Upper lobe of left lung (tissue), 6 donors: ENCODE measurements at regions not wholly inside any gene's neighbourhood (a gene's known extent, or its start where the extent isn't known, plus 50 kb on each side); places are given as distances from the start of the nearest gene placed in this dataset.

Experiments
- ATAC-seq, 2 donors: fragments of 200-7000 bp; cut with Tn5 transposase; one replicate each; pipeline ENCODE4 v1.9.1; 2022; ENCODE audit warnings: mild to moderate bottlenecking in 2 of 2, moderate library complexity in 2 of 2; ENCODE audit not compliant: low FRiP score in 2 of 2
- DNase-seq, 2 donors: peaks; one replicate each; pipeline ENCODE4 v3.0.0-alpha.2; 2019 to 2020
- H3K27ac ChIP-seq, 4 donors: fragments of 200-600 bp; sonication (generic); one replicate each; pipeline ENCODE4 v1.5.1; 2016 to 2019
- H3K27me3 ChIP-seq, 4 donors: fragments of 200-600 bp; sonication (generic); one replicate each; pipeline ENCODE4 v1.5.1; 2017 to 2019
- H3K36me3 ChIP-seq, 4 donors: fragments of 200-600 bp; sonication (generic); one replicate each; pipeline ENCODE4 v1.5.1; 2016 to 2019
- H3K4me1 ChIP-seq, 4 donors: fragments of 200-600 bp; sonication (generic); one replicate each; pipeline ENCODE4 v1.5.1; 2018 to 2019
- H3K4me3 ChIP-seq, 4 donors: fragments of 200-600 bp; sonication (generic); one replicate each; pipeline ENCODE4 v1.5.1; 2017 to 2019; ENCODE audit warnings: mild to moderate bottlenecking in 2 of 4, moderate library complexity in 1 of 4
- H3K9me3 ChIP-seq, 4 donors: fragments of 200-600 bp; sonication (generic); one replicate each; pipeline ENCODE4 v1.5.1; 2018 to 2019
- EP300 ChIP-seq, 4 donors: sonication (generic); formaldehyde crosslinking; IDR thresholded peaks; one replicate each; pipeline ENCODE4 v1.5.1; 2017; ENCODE audit warnings: antibody characterized with exemption in 4 of 4, control low read depth in 2 of 4
- POLR2A ChIP-seq, 4 donors: fragments of 450-650 bp; IDR thresholded peaks; one replicate each; pipeline ENCODE4 v1.5.1; 2016 to 2017; ENCODE audit warnings: antibody characterized with exemption in 4 of 4, mild to moderate bottlenecking in 2 of 4
- POLR2AphosphoS5 ChIP-seq, 2 donors: sonication (generic); formaldehyde crosslinking; IDR thresholded peaks; one replicate each; pipeline ENCODE4 v1.5.1; 2017; ENCODE audit warnings: antibody characterized with exemption in 2 of 2
- WGBS, 2 donors: methylation state at CpG; one replicate each; pipeline ENCODE4 v1.1.5; 2017 to 2018; 5-methylcytosine and 5-hydroxymethylcytosine counted together
- TF ChIP-seq, protein P1 (sequence below), 6 experiments: fragments of 450-650 bp in 4 of 6; fragments of 200-600 bp in 2 of 6; sonication (generic) in 2 of 6; IDR thresholded peaks; one replicate each; pipeline ENCODE4 v1.5.1; 2016 to 2019; ENCODE audit warnings: antibody characterized with exemption in 6 of 6
- donor health status: DM: no; HTN: no; CAD: no; lungs with moderate emphysema.
- donor health status: DM: no; HTN: yes; CAD: no; lungs with severe emphysema.

- ATAC-seq (no peak), DNase-seq (no peak)
- TF ChIP-seq, protein P1, sequence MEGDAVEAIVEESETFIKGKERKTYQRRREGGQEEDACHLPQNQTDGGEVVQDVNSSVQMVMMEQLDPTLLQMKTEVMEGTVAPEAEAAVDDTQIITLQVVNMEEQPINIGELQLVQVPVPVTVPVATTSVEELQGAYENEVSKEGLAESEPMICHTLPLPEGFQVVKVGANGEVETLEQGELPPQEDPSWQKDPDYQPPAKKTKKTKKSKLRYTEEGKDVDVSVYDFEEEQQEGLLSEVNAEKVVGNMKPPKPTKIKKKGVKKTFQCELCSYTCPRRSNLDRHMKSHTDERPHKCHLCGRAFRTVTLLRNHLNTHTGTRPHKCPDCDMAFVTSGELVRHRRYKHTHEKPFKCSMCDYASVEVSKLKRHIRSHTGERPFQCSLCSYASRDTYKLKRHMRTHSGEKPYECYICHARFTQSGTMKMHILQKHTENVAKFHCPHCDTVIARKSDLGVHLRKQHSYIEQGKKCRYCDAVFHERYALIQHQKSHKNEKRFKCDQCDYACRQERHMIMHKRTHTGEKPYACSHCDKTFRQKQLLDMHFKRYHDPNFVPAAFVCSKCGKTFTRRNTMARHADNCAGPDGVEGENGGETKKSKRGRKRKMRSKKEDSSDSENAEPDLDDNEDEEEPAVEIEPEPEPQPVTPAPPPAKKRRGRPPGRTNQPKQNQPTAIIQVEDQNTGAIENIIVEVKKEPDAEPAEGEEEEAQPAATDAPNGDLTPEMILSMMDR (IDR thresholded peaks at IDR 0.05), result no peak
- TF ChIP-seq POLR2AphosphoS5 (IDR thresholded peaks at IDR 0.05), result no peak
- no peak for TF ChIP-seq POLR2A (IDR thresholded peaks at IDR 0.05)
- no peak for TF ChIP-seq EP300 (IDR thresholded peaks at IDR 0.05)
- no peaks in the 10 kb centered on the region for H3K36me3 ChIP-seq
- H3K4me1 ChIP-seq, result no peaks in the 10 kb centered on the region
- H3K27ac ChIP-seq, result no peak overlapping the region
- H3K27me3 ChIP-seq, result no peaks in the 10 kb centered on the region
- H3K9me3 ChIP-seq, result no peaks in the 10 kb centered on the region
- H3K4me3 ChIP-seq, result no peak overlapping the region
- 72 to 84% methylated on average over 3 of the region's 3 CpGs for WGBS, 2 donors
These were observed 84.4 kb downstream of the FOXL1 start for GRCh38 chr16:86662740-86663139.

- ATAC-seq, result no peak
- Histone ChIP-seq H3K36me3 (no peaks in the 10 kb centered on the region), H3K4me1 (no peaks in the 10 kb centered on the region), H3K9me3 (no peaks in the 10 kb centered on the region), H3K27me3 (no peaks in the 10 kb centered on the region), H3K4me3 (no peak overlapping the region), H3K27ac (no peak overlapping the region)
- WGBS, 2 donors, result 72 to 73% methylated on average over 19 of the region's 19 CpGs
- TF ChIP-seq POLR2A (IDR thresholded peaks at IDR 0.05) (no peak), EP300 (IDR thresholded peaks at IDR 0.05) (no peak), POLR2AphosphoS5 (IDR thresholded peaks at IDR 0.05) (no peak)
- TF ChIP-seq, protein P1 (IDR thresholded peaks at IDR 0.05), result no peak
- DNase-seq, result no peak
These were observed 85.6 kb downstream of the FOXL1 start for GRCh38 chr16:86663685-86664521.

DNA sequence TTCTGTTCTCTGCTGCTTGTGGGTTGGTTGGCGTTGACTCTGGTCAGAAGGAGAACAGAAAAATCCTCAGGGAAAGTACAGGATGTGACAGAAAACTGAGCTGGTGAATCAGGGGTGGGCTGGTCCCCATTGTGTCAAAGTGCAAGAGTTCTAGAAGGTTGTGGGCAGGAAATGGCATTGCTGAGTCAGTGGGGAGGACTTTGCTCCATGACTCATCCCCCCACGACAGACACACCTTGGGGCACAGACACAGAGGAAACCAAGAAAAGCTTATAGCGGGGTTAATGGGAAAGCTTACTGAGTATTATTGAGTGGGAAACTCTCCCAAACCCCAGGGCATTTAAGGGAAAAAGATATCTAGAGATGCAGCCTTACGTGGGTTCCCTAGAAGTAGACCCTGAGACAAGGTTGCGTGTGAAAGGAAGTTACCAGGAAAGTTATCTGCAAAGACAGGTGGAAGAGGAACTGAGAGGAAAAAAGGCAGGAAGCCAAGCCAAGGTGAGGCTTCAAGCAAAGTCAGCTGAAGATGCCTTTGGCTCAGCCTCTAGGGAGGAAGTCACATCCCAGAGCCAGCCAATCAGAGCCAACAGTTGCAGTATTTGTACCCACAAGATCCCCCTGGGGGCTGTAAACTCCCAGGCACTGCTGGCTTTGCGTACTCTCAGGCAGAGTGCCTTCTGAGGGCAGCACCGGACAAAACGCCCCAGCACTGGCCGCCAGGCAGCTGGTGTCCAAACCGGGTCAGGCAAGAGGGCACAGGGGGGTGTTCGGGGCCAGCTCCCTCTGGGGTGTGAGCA, 86.4 kb downstream of the FOXL1 start:
- no peak overlapping the region for H3K27ac ChIP-seq
- DNase-seq, result peak in 1 of 2 donors; percentile 38
- H3K4me3 ChIP-seq, result no peak overlapping the region
- no peaks in the 10 kb centered on the region for H3K27me3 ChIP-seq
- TF ChIP-seq, protein P1 (IDR thresholded peaks at IDR 0.05), result no peak
- TF ChIP-seq POLR2A (IDR thresholded peaks at IDR 0.05) (no peak), POLR2AphosphoS5 (IDR thresholded peaks at IDR 0.05) (no peak), EP300 (IDR thresholded peaks at IDR 0.05) (no peak)
- ATAC-seq, result no peak
- no peaks in the 10 kb centered on the region for H3K9me3 ChIP-seq
- WGBS, 2 donors, result 58 to 69% methylated on average over 7 to 11 of the region's 11 CpGs
- H3K36me3 ChIP-seq, result no peaks in the 10 kb centered on the region
- peaks cover 0 to 3% (median 0%) of the 10 kb centered on the region in 4 donors for H3K4me1 ChIP-seq

DNA sequence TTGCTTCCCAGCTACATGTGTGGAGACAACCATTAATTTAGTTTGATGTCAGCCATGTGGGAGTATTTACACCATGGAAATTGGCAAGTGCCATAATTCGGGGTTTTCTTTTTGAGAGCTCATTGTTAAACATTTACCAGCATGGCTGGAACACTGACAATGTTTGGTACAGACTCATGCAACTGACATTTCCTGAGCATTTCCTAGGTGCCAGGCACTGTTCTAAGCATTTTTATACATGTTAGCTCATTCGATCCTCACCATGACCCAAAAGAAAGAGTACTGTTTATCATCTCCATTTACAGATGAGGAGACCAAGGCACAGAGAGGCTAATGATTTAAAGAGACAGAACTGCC, 86.9 kb downstream of the FOXL1 start:
- no peak overlapping the region for H3K4me3 ChIP-seq
- no peak overlapping the region for H3K27ac ChIP-seq
- H3K27me3 ChIP-seq, result no peaks in the 10 kb centered on the region
- DNase-seq (no peak), ATAC-seq (no peak)
- WGBS, 2 donors, result 48 to 57% methylated on average over 2 of the region's 2 CpGs
- H3K36me3 ChIP-seq, result no peaks in the 10 kb centered on the region
- no peak for TF ChIP-seq EP300 (IDR thresholded peaks at IDR 0.05)
- TF ChIP-seq POLR2AphosphoS5 (IDR thresholded peaks at IDR 0.05), result no peak
- TF ChIP-seq, protein P1 (IDR thresholded peaks at IDR 0.05), result no peak
- no peak for TF ChIP-seq POLR2A (IDR thresholded peaks at IDR 0.05)
- H3K4me1 ChIP-seq, result peaks cover 0 to 3% (median 0%) of the 10 kb centered on the region in 4 donors
- no peaks in the 10 kb centered on the region for H3K9me3 ChIP-seq
